ENCODE measurements at regions not wholly inside any gene's neighbourhood (a gene's known extent, or its start where the extent isn't known, plus 50 kb on each side); places are given as distances from the start of the nearest gene placed in this dataset.

GRCh38 chr2:6787376-6787775 lies 78.3 kb downstream of the CMPK2 start:
- TF ChIP-seq POLR2A (IDR thresholded peaks at IDR 0.05; ENCODE audit: low read length) (no peak), GATA1 (IDR thresholded peaks at IDR 0.05; ENCODE audit: low read depth, low read length) (no peak)
- no peak for DNase-seq

GRCh38 chr2:6788614-6789013 lies 77.1 kb downstream of the CMPK2 start:
- TF ChIP-seq GATA1 (IDR thresholded peaks at IDR 0.05; ENCODE audit: low read depth, low read length), result no peak
- no peak for TF ChIP-seq POLR2A (IDR thresholded peaks at IDR 0.05; ENCODE audit: low read length)
- no peak for DNase-seq

DNA sequence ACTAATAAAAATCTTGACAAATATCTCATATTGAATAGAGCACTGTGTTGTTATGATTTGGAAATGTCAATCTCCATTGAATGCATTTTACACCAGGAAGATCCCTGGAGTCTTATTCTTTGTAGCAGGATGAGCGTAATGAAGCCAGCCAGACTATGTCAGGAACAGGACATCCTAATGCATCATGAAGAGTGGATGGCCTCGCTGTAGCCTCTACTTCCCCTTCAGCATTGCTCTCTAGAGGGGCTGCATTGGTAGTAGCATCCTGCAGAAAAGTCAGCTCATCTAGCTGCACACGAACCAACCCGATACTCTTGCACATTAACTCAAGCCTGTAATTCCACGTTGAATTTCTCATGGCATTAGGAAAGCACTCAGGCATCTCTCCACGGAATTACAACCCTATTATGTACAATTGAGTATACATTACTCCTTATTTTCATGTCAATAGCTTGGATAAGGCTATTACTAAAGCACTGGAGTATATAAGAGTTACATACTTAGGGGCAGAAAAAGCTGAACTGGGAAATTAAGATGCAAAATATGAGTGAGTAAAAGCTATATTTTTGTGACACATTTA lies 76.1 kb downstream of the CMPK2 start:
- DNase-seq, result no peak
- TF ChIP-seq POLR2A (IDR thresholded peaks at IDR 0.05; ENCODE audit: low read length), result no peak
- TF ChIP-seq GATA1 (IDR thresholded peaks at IDR 0.05; ENCODE audit: low read depth, low read length), result no peak

DNA sequence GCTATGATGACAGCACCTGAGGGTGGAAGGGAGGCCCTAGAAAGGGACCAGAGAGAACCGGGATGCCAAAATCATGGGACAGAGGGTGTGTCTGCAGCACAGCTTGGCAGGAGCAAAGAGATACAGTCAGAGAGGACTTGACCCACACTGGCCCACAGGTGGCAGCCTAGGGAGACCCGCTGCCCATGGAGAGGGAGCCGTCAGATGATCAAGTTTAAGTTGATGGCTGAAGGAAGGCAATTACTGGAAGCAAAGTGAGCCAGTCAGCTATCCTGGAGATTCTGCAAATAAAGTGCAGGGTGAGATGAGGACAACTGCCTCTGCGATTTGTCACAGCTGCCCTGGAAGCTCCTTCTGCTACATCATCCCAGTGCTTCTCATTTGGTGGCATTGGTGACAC lies 74.0 kb downstream of the CMPK2 start:
- peak in 1 of 2 experiments; percentile 17 for DNase-seq
- no peak for TF ChIP-seq GATA1 (IDR thresholded peaks at IDR 0.05; ENCODE audit: low read depth, low read length)
- TF ChIP-seq POLR2A (IDR thresholded peaks at IDR 0.05; ENCODE audit: low read length), result no peak

GRCh38 chr2:6792883-6793282 lies 72.8 kb downstream of the CMPK2 start:
- TF ChIP-seq GATA1 (IDR thresholded peaks at IDR 0.05; ENCODE audit: low read depth, low read length) (no peak), POLR2A (IDR thresholded peaks at IDR 0.05; ENCODE audit: low read length) (no peak)
- no peak for DNase-seq

GRCh38 chr2:6793371-6793770 lies 72.3 kb downstream of the CMPK2 start:
- TF ChIP-seq POLR2A (IDR thresholded peaks at IDR 0.05; ENCODE audit: low read length), result no peak
- no peak for DNase-seq

DNA sequence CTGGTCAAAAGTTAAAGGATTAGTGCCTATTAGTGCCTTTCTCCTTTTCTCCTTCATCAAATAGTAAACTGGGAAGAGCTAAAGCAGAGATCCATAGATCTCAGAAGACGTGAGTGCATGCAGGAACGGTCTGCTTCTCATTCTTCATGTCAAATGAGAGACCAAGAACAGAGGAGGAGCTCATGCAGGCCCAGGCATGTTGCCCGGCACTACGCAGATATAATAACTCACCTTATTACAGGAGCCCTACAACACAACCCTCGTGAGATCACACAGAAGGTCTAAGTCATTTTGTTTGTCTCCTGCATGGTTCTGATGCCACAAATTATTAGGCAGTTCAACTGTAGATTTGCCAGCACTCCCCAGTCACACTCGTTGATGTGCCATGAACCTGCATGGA lies 71.8 kb downstream of the CMPK2 start:
- TF ChIP-seq POLR2A (IDR thresholded peaks at IDR 0.05; ENCODE audit: low read length) (no peak), GATA1 (IDR thresholded peaks at IDR 0.05; ENCODE audit: low read depth, low read length) (no peak)
- no peak for DNase-seq

GRCh38 chr2:6794448-6794847 lies 71.3 kb downstream of the CMPK2 start:
- no peak for TF ChIP-seq POLR2A (IDR thresholded peaks at IDR 0.05; ENCODE audit: low read length)
- no peak for TF ChIP-seq GATA1 (IDR thresholded peaks at IDR 0.05; ENCODE audit: low read depth, low read length)
- DNase-seq, result no peak
